Stomach (tissue), 4 donors: ENCODE measurements at regions not wholly inside any gene's neighbourhood (a gene's known extent, or its start where the extent isn't known, plus 50 kb on each side); places are given as distances from the start of the nearest gene placed in this dataset.

Experiments used
- POLR2AphosphoS5 ChIP-seq, 3 donors: sonication (generic); formaldehyde crosslinking; IDR thresholded peaks; one replicate each; pipeline ENCODE4 v1.6.1; 2016; ENCODE audit warnings: antibody characterized with exemption in 3 of 3
- TF ChIP-seq, protein P1 (sequence below), 7 experiments: fragments of 450-650 bp in 4 of 7; fragments of 200-600 bp in 3 of 7; sonication (generic) in 3 of 7; IDR thresholded peaks; one replicate each; pipeline ENCODE4 v1.5.1; 2016 to 2019; ENCODE audit warnings: antibody characterized with exemption in 7 of 7, control low read depth in 2 of 7, mild to moderate bottlenecking in 1 of 7

DNA sequence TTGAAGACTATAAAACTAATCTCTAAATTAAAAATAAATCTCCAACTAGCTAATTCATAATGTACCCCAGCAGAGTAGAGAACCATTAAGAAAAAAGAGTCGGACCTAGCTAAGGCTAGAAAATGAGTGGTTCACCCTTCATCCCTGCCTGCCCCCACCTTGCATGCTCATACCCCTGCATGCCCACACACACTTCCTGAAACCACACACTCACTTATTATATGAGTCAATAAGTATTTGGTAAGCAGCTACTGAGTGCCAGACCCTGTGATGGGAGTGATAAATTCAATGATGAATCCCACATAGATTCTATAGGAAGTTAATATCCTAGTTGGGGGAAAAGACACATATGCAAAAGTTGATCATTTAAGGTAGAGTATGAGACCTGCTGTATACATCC, 152.9 kb upstream of the INHBA start:
- TF ChIP-seq, protein P1, sequence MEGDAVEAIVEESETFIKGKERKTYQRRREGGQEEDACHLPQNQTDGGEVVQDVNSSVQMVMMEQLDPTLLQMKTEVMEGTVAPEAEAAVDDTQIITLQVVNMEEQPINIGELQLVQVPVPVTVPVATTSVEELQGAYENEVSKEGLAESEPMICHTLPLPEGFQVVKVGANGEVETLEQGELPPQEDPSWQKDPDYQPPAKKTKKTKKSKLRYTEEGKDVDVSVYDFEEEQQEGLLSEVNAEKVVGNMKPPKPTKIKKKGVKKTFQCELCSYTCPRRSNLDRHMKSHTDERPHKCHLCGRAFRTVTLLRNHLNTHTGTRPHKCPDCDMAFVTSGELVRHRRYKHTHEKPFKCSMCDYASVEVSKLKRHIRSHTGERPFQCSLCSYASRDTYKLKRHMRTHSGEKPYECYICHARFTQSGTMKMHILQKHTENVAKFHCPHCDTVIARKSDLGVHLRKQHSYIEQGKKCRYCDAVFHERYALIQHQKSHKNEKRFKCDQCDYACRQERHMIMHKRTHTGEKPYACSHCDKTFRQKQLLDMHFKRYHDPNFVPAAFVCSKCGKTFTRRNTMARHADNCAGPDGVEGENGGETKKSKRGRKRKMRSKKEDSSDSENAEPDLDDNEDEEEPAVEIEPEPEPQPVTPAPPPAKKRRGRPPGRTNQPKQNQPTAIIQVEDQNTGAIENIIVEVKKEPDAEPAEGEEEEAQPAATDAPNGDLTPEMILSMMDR (IDR thresholded peaks at IDR 0.05), result no peak
- TF ChIP-seq POLR2AphosphoS5 (IDR thresholded peaks at IDR 0.05), result no peak
